H9 (cell line): ENCODE measurements at regions not wholly inside any gene's neighbourhood (a gene's known extent, or its start where the extent isn't known, plus 50 kb on each side); places are given as distances from the start of the nearest gene placed in this dataset.

ENCODE experiments used
- DNase-seq: peaks from one replicate; pipeline ENCODE4 v3.0.0-alpha.2; 2017
- H2AFZ ChIP-seq: one replicate; pipeline ENCODE4 v1.6.1; 2013; ENCODE audit warnings: mild to moderate bottlenecking, low read length, control low read depth, moderate library complexity
- H2AK5ac ChIP-seq: 2 replicates; pipeline ENCODE4 v1.6.1; 2013; ENCODE audit warnings: low read length, control low read depth, mixed read lengths; ENCODE audit not compliant: insufficient read length
- H2BK120ac ChIP-seq: one replicate; pipeline ENCODE4 v1.6.1; 2013; ENCODE audit warnings: low read depth, mild to moderate bottlenecking, low read length, control low read depth, inconsistent platforms; ENCODE audit not compliant: poor library complexity, severe bottlenecking
- H2BK12ac ChIP-seq: 2 replicates; pipeline ENCODE4 v1.6.1; 2013; ENCODE audit warnings: low read length, control low read depth, mixed read lengths, low read depth; ENCODE audit not compliant: insufficient read length
- H2BK15ac ChIP-seq: 2 replicates; pipeline ENCODE4 v1.6.1; 2013; ENCODE audit warnings: low read depth, low read length, control low read depth
- H2BK20ac ChIP-seq: one replicate; pipeline ENCODE4 v1.6.1; 2013; ENCODE audit warnings: low read depth, mild to moderate bottlenecking, low read length, control low read depth, inconsistent platforms; ENCODE audit not compliant: poor library complexity, severe bottlenecking
- H2BK5ac ChIP-seq: 2 replicates; pipeline ENCODE4 v1.6.1; 2013; ENCODE audit warnings: low read length, control low read depth, mixed read lengths; ENCODE audit not compliant: insufficient read length
- H3K14ac ChIP-seq: 2 replicates; pipeline ENCODE4 v1.6.1; 2013; ENCODE audit warnings: low read length, control low read depth; ENCODE audit not compliant: insufficient read depth
- H3K18ac ChIP-seq: 2 replicates; pipeline ENCODE4 v1.6.1; 2013; ENCODE audit warnings: low read depth, mild to moderate bottlenecking, mixed read lengths, low read length, control low read depth; ENCODE audit not compliant: insufficient read length
- H3K23ac ChIP-seq: 2 replicates; pipeline ENCODE4 v1.6.1; 2013; ENCODE audit warnings: low read length, control low read depth, mixed read lengths, low read depth; ENCODE audit not compliant: insufficient read length
- H3K23me2 ChIP-seq: 2 replicates; pipeline ENCODE4 v1.6.1; 2013; ENCODE audit warnings: low read depth, mild to moderate bottlenecking, mixed read lengths, low read length, control low read depth; ENCODE audit not compliant: insufficient read length, poor library complexity, severe bottlenecking
- H3K27ac ChIP-seq: 2 replicates; pipeline ENCODE4 v1.5.1; 2013; ENCODE audit warnings: low read length, control low read depth, mixed read lengths, low read depth; ENCODE audit not compliant: insufficient read length
- H3K27me3 ChIP-seq: 2 replicates; pipeline ENCODE4 v1.6.1; 2013; ENCODE audit warnings: low read length, control low read depth, inconsistent platforms; ENCODE audit not compliant: insufficient read depth
- H3K4ac ChIP-seq: 2 replicates; pipeline ENCODE4 v1.6.1; 2013; ENCODE audit warnings: low read depth, mild to moderate bottlenecking, control low read depth, inconsistent platforms, low read length, moderate library complexity
- H3K4me1 ChIP-seq: 2 replicates; pipeline ENCODE4 v1.6.1; 2013; ENCODE audit warnings: low read length, control low read depth, inconsistent platforms; ENCODE audit not compliant: insufficient read depth
- H3K4me2 ChIP-seq: 2 replicates; pipeline ENCODE4 v1.6.1; 2013; ENCODE audit warnings: low read length, control low read depth, mixed read lengths; ENCODE audit not compliant: insufficient read length, insufficient read depth
- H3K56ac ChIP-seq: 2 replicates; pipeline ENCODE4 v1.6.1; 2013; ENCODE audit warnings: low read depth, mild to moderate bottlenecking, mixed read lengths, low read length, control low read depth; ENCODE audit not compliant: insufficient read length
- H3K79me1 ChIP-seq: 2 replicates; pipeline ENCODE4 v1.6.1; 2013; ENCODE audit warnings: low read depth, mild to moderate bottlenecking, moderate library complexity, low read length, control low read depth, inconsistent platforms; ENCODE audit not compliant: insufficient read depth, poor library complexity, severe bottlenecking
- H3K79me2 ChIP-seq: 2 replicates; pipeline ENCODE4 v1.6.1; 2013; ENCODE audit warnings: low read length, control low read depth, inconsistent platforms; ENCODE audit not compliant: insufficient read depth
- H3K9ac ChIP-seq: 2 replicates; pipeline ENCODE4 v1.6.1; 2013; ENCODE audit warnings: low read length, control low read depth, mixed read lengths; ENCODE audit not compliant: insufficient read length; ENCODE audit errors: extremely low read depth
- H3K9me3 ChIP-seq: one replicate; pipeline ENCODE4 v1.6.1; 2013; ENCODE audit warnings: low read depth, low read length, inconsistent platforms; ENCODE audit not compliant: control insufficient read depth
- H3T11ph ChIP-seq: one replicate; pipeline ENCODE4 v1.6.1; 2013; ENCODE audit warnings: mild to moderate bottlenecking, low read length, control low read depth, inconsistent platforms
- H4K20me1 ChIP-seq: one replicate; pipeline ENCODE4 v1.6.1; 2013; ENCODE audit not compliant: control insufficient read depth, insufficient read length, insufficient read depth
- H4K5ac ChIP-seq: 2 replicates; pipeline ENCODE4 v1.6.1; 2013; ENCODE audit warnings: low read depth, mild to moderate bottlenecking, mixed read lengths, low read length, control low read depth; ENCODE audit not compliant: insufficient read length
- H4K8ac ChIP-seq: replicated peaks from 2 replicates; pipeline ENCODE4 v1.6.1; 2013; ENCODE audit warnings: low read length, control low read depth, mixed read lengths, low read depth; ENCODE audit not compliant: insufficient read length
- H4K91ac ChIP-seq: 2 replicates; pipeline ENCODE4 v1.6.1; 2013; ENCODE audit warnings: low read depth, mild to moderate bottlenecking, moderate library complexity, mixed read lengths, low read length, control low read depth; ENCODE audit not compliant: insufficient read length
- H3K27ac Mint-ChIP-seq, 3 experiments: 2 replicates in 2 of 3; 3 replicates in 1 of 3; pipeline ENCODE4 v1.8.0; 2020 to 2021; ENCODE audit warnings: mixed read lengths in 3 of 3, mild to moderate bottlenecking in 1 of 3, moderate library complexity in 1 of 3
- H3K27me3 Mint-ChIP-seq: 2 replicates; pipeline ENCODE4 v1.8.0; 2021; ENCODE audit warnings: low read depth, mild to moderate bottlenecking, moderate library complexity, mixed read lengths
- H3K36me3 Mint-ChIP-seq, 3 experiments: 2 replicates in 2 of 3; 3 replicates in 1 of 3; pipeline ENCODE4 v1.8.0; 2020 to 2021; ENCODE audit warnings: low read depth in 3 of 3, mixed read lengths in 3 of 3; ENCODE audit not compliant: insufficient read depth in 1 of 3
- H3K4me1 Mint-ChIP-seq, 2 experiments: 2 replicates each; pipeline ENCODE4 v1.8.0; 2020; ENCODE audit warnings: mixed read lengths in 2 of 2
- H3K4me3 Mint-ChIP-seq, 2 experiments: 2 replicates in 1 of 2; 3 replicates in 1 of 2; pipeline ENCODE4 v1.8.0; 2020 to 2021; ENCODE audit warnings: mild to moderate bottlenecking in 2 of 2, mixed read lengths in 2 of 2, moderate library complexity in 1 of 2
- H3K9me3 Mint-ChIP-seq, 2 experiments: 2 replicates in 1 of 2; 3 replicates in 1 of 2; pipeline ENCODE4 v1.8.0; 2020; ENCODE audit warnings: mild to moderate bottlenecking in 2 of 2, mixed read lengths in 2 of 2, moderate library complexity in 1 of 2
- CTCF ChIP-seq: fragments of 200-600 bp; sonication (generic); conservative IDR thresholded peaks from 3 replicates; pipeline ENCODE4 v1.8.0; 2021; ENCODE audit warnings: antibody characterized with exemption, mild to moderate bottlenecking
- WGBS: extraction: QIAGEN DNeasy Blood & Tissue Kit; methylation state at CpG from one replicate; pipeline ENCODE4 v1.1.7; 2013; ENCODE audit warnings: missing lambda C conversion rate, low lambda C conversion rate, mixed read lengths; ENCODE audit not compliant: insufficient read length; ENCODE audit errors: extremely low coverage; 5-methylcytosine and 5-hydroxymethylcytosine counted together

GRCh38 chr13:103358255-103358932 lies 292.2 kb upstream of the SLC10A2 start:
- no peak overlapping the region for H2BK5ac ChIP-seq
- no peak overlapping the region for H2AK5ac ChIP-seq
- no peak overlapping the region for H4K8ac ChIP-seq
- H2BK15ac ChIP-seq: no peak overlapping the region
- no peaks in the 10 kb centered on the region for H3K9me3 ChIP-seq
- no peak overlapping the region for H2AFZ ChIP-seq
- H3K79me1 ChIP-seq: no peaks in the 10 kb centered on the region
- Mint-ChIP-seq H3K36me3 (no peaks in the 10 kb centered on the region), H3K27me3 (no peaks in the 10 kb centered on the region; the same call in 1 of the 2 replicates), H3K4me1 (peaks cover 8 to 10% of the 10 kb centered on the region in 2 experiments), H3K9me3 (no peaks in the 10 kb centered on the region), H3K27ac (peak overlapping the region in 1 of 3 experiments; percentile 74; a peak in 1 of 7 replicates), H3K4me3 (no peak overlapping the region)
- no peak overlapping the region for H2BK20ac ChIP-seq
- H2BK120ac ChIP-seq: no peak overlapping the region
- no peak overlapping the region for H3K4me2 ChIP-seq
- no peak overlapping the region for H3K4ac ChIP-seq
- no CpG with 5 or more reads among the region's 6 CpGs for WGBS
- no peak for TF ChIP-seq CTCF
- H3K23ac ChIP-seq: no peak overlapping the region
- no peak overlapping the region for H3K9ac ChIP-seq
- no peaks in the 10 kb centered on the region for H3K4me1 ChIP-seq
- no peak overlapping the region for H3K56ac ChIP-seq
- H3T11ph ChIP-seq: no peak overlapping the region
- H3K18ac ChIP-seq: no peak overlapping the region
- H4K5ac ChIP-seq: no peak overlapping the region
- H2BK12ac ChIP-seq: no peak overlapping the region
- no peak overlapping the region for H3K27ac ChIP-seq
- DNase-seq: no peak
- H3K79me2 ChIP-seq: no peaks in the 10 kb centered on the region
- no peaks in the 10 kb centered on the region for H4K20me1 ChIP-seq
- no peaks in the 10 kb centered on the region for H3K23me2 ChIP-seq
- H4K91ac ChIP-seq: no peak overlapping the region
- H3K27me3 ChIP-seq: no peaks in the 10 kb centered on the region
- no peak overlapping the region for H3K14ac ChIP-seq
